NB4 (cell line): ENCODE measurements at regions not wholly inside any gene's neighbourhood (a gene's known extent, or its start where the extent isn't known, plus 50 kb on each side); places are given as distances from the start of the nearest gene placed in this dataset.

Source experiments
- DNase-seq: peaks from one replicate; pipeline ENCODE4 v3.0.0; 2010; ENCODE audit warnings: low read depth
- H3K4me3 ChIP-seq: one replicate; pipeline ENCODE4 v1.5.1; 2011; ENCODE audit warnings: mild to moderate bottlenecking, low read depth, low read length, moderate library complexity
- CTCF ChIP-seq: IDR thresholded peaks from one replicate; pipeline ENCODE4 v1.5.1; 2012; ENCODE audit warnings: low read depth, low read length
- MYC ChIP-seq: IDR thresholded peaks from 2 replicates; pipeline ENCODE4 v1.6.1; 2011; ENCODE audit warnings: low read depth, low read length
- POLR2A ChIP-seq: IDR thresholded peaks from 2 replicates; pipeline ENCODE4 v1.6.1; 2011; ENCODE audit warnings: mild to moderate bottlenecking; ENCODE audit not compliant: insufficient read length; ENCODE audit errors: extremely low read depth
- TF ChIP-seq, protein P1 (sequence below): IDR thresholded peaks from 2 replicates; pipeline ENCODE4 v1.6.1; 2011; ENCODE audit warnings: low read depth, low read length

GRCh38 chr10:8326396-8327139, 272.1 kb downstream of the GATA3 start:
- TF ChIP-seq, protein P1, sequence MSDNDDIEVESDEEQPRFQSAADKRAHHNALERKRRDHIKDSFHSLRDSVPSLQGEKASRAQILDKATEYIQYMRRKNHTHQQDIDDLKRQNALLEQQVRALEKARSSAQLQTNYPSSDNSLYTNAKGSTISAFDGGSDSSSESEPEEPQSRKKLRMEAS: no peak
- no peak for TF ChIP-seq CTCF
- TF ChIP-seq POLR2A: no peak
- TF ChIP-seq MYC: no peak
- no peak for DNase-seq
- H3K4me3 ChIP-seq: no peak overlapping the region

DNA sequence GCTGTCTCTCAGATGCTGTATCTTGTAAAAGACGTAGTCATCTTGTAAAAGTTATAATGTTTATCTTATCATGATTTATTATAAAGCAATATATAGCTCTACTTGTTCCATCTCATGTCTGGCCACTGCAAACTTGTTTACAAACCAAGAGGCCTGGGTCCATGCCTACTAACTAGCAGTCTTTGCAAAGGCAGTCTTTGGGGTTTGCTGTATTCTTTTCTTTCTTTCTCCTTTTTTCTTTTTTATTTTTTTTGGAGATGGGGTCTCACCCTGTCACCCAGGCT, 272.6 kb downstream of the GATA3 start:
- DNase-seq: no peak
- H3K4me3 ChIP-seq: no peak overlapping the region
- TF ChIP-seq POLR2A (no peak), MYC (no peak), CTCF (no peak)
- TF ChIP-seq, protein P1: no peak

DNA sequence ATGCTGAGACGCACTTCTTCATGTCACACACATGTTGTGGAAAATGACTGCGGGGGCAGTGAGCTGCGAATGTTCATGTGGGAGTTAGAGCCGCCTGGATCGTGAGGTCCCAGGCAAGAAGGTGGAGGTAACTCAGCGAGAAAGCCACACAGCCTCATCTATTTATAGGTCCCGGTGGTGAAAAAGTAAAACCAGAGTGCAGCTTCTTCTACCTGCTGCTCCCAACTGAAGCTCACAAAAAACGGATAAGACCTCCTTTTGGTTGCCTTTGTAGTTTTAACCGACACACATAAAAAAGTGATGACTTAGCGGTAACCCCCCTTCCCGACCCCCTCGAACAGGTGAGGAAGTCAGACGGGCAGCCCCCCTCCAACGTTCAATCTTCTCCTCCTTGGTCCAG, 276.9 kb downstream of the GATA3 start:
- no peak overlapping the region for H3K4me3 ChIP-seq
- TF ChIP-seq MYC: no peak
- TF ChIP-seq POLR2A: no peak
- TF ChIP-seq CTCF: no peak
- TF ChIP-seq, protein P1: no peak
- DNase-seq: no peak

GRCh38 chr10:8331896-8332729, 277.6 kb downstream of the GATA3 start:
- TF ChIP-seq POLR2A: no peak
- no peak for TF ChIP-seq MYC
- TF ChIP-seq CTCF: no peak
- TF ChIP-seq, protein P1: no peak
- no peak overlapping the region for H3K4me3 ChIP-seq
- peak; percentile 60 for DNase-seq

DNA sequence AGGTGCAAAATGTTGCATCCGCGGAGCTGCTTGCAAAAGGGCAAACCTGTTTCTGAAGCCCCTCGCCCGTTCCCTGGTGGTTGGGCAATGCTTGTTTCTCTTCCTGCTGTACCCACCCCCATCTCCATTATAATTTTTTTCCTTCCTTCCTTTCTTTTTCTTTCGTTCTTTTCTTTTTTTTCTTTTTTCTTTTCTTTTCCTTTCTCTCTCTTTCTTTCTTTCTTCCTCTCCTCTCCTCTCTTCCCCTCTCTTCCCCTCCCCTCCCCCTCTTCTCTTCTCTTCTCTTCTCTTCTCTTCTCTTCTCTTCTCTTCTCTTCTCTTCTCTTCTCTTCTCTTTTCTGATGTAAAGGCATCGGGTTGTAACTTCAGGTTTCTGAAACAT, 278.2 kb downstream of the GATA3 start:
- DNase-seq: no peak
- no peak overlapping the region for H3K4me3 ChIP-seq
- TF ChIP-seq, protein P1: no peak
- TF ChIP-seq CTCF (no peak), MYC (no peak), POLR2A (no peak)
